ENCODE measurements at regions not wholly inside any gene's neighbourhood (a gene's known extent, or its start where the extent isn't known, plus 50 kb on each side); places are given as distances from the start of the nearest gene placed in this dataset.
A peak's percentile ranks its signal among the peaks of the same experiment; 100 is the strongest.

GRCh38 chr5:175088963-175089362, 355.0 kb downstream of the DRD1 start:
- H2AK9ac ChIP-seq (replicated peaks; ENCODE audit: low read depth, low read length, poor library complexity) = peak overlapping the region; percentile 50

More at GRCh38 chr5:175088963-175089362, 355.0 kb downstream of the DRD1 start:
- DNase-seq (no peak), ATAC-seq (ENCODE audit: low read depth) (no peak)
- no CpG with 5 or more reads among the region's 6 CpGs for WGBS, 2 experiments (ENCODE audit: extremely low coverage in 2 of 2, insufficient read length in 1 of 2)
- no peak overlapping the region for H3K14ac ChIP-seq (replicated peaks; ENCODE audit: low read depth, low read length)
- no peak overlapping the region for H4K8ac ChIP-seq (ENCODE audit: low read depth in 2 of 2, low read length in 2 of 2)
- no peak overlapping the region for H3K18ac ChIP-seq (ENCODE audit: low read depth, low read length)
- H3K23ac ChIP-seq (ENCODE audit: low read depth, low read length) = no peak overlapping the region
- no peaks in the 10 kb centered on the region for H3K4me1 ChIP-seq (ENCODE audit: control insufficient read depth, insufficient read depth, low read length)
- H2BK20ac ChIP-seq (ENCODE audit: low read depth, low read length) = no peak overlapping the region
- intact Hi-C loops (cut with micrococcal nuclease) (no loop called here), dilution Hi-C loops (cut with HindIII; ENCODE audit: low sequenced_read_pairs, unreplicated experiment) (no loop called here), in situ Hi-C loops (cut with MboI; ENCODE audit: low sequenced_read_pairs) (no loop called here)
- H2BK15ac ChIP-seq (ENCODE audit: low read depth, low read length) = no peak overlapping the region
- no peak overlapping the region for H4K5ac ChIP-seq (ENCODE audit: low read depth, low read length)
- no peak overlapping the region for H3K9ac ChIP-seq (ENCODE audit: low read depth, low read length)
- no peak for TF ChIP-seq RFX5 (IDR thresholded peaks at IDR 0.05; ENCODE audit: low read depth, low read length)
- no peak for TF ChIP-seq MAFK (IDR thresholded peaks at IDR 0.05; ENCODE audit: low read depth, low read length)
- TF ChIP-seq CEBPB (IDR thresholded peaks at IDR 0.05; ENCODE audit: low read depth, low read length) = no peak
- no peak for TF ChIP-seq RAD21 (IDR thresholded peaks at IDR 0.05; ENCODE audit: low read length)
- no peak for TF ChIP-seq ELK1 (IDR thresholded peaks at IDR 0.05; ENCODE audit: borderline replicate concordance, low read depth, low read length)
- TF ChIP-seq RCOR1 (IDR thresholded peaks at IDR 0.05; ENCODE audit: insufficient replicate concordance, low read length) = no peak
- TF ChIP-seq SMC3 (IDR thresholded peaks at IDR 0.05; ENCODE audit: low read depth, low read length) = no peak
- no peak for TF ChIP-seq USF2 (IDR thresholded peaks at IDR 0.05; ENCODE audit: low read depth, low read length)
- TF ChIP-seq POLR2A (IDR thresholded peaks at IDR 0.05; ENCODE audit: low read depth, low read length) = no peak
- no peak for TF ChIP-seq FOS (IDR thresholded peaks at IDR 0.05; ENCODE audit: low read depth, low read length)
- no peak for TF ChIP-seq BHLHE40 (IDR thresholded peaks at IDR 0.05; ENCODE audit: low read depth, low read length)
- no peak overlapping the region for H2BK5ac ChIP-seq (ENCODE audit: low read depth, low read length, poor library complexity, severe bottlenecking)
- POLR2A ChIA-PET (ENCODE audit: unreplicated experiment) = no interaction called here
- CTCF ChIA-PET = interaction anchor here (0.8 kb wide), 1 partner anchor 12 kb away, joined by 3 read pairs; no protein-coding TSS in a partner anchor
- no peak overlapping the region for H3K27ac ChIP-seq (ENCODE audit: insufficient read depth, low read length)
- H3K4ac ChIP-seq (ENCODE audit: low read depth, low read length) = no peak overlapping the region
- no TSS peak for BruUV-seq (replicated peaks)
- H3K56ac ChIP-seq (ENCODE audit: extremely low read depth, insufficient read depth, low read length) = no peak overlapping the region
- H4K91ac ChIP-seq (ENCODE audit: insufficient read depth, low read depth, low read length) = no peak overlapping the region
- no peak overlapping the region for H2AFZ ChIP-seq (replicated peaks; ENCODE audit: low read length, poor library complexity)
- H3K9me3 ChIP-seq (ENCODE audit: control insufficient read depth, insufficient read depth, low read length) = peaks cover 3% of the 10 kb centered on the region; the same call in 1 of the 2 replicates
- no peaks in the 10 kb centered on the region for H3K36me3 ChIP-seq (ENCODE audit: control insufficient read depth, insufficient read depth, low read length)
- H3K4me3 ChIP-seq (ENCODE audit: insufficient read depth, low read depth, low read length) = no peak overlapping the region
- no peaks in the 10 kb centered on the region for H3K9me1 ChIP-seq (ENCODE audit: insufficient read depth, low read length)
- H2AK5ac ChIP-seq (ENCODE audit: low read depth, low read length) = no peak overlapping the region
- H4K20me1 ChIP-seq (ENCODE audit: insufficient read depth, low read length) = no peaks in the 10 kb centered on the region
- H2BK120ac ChIP-seq (ENCODE audit: low read depth, low read length) = no peak overlapping the region
- no peak overlapping the region for H3K4me2 ChIP-seq (ENCODE audit: low read depth, low read length)
- no peaks in the 10 kb centered on the region for H3K79me1 ChIP-seq (ENCODE audit: low read depth in 1 of 2, low read length in 2 of 2)
- H3K27me3 ChIP-seq (ENCODE audit: control insufficient read depth, insufficient read depth, low read length) = no peaks in the 10 kb centered on the region
